ENCODE measurements at regions not wholly inside any gene's neighbourhood (a gene's known extent, or its start where the extent isn't known, plus 50 kb on each side); places are given as distances from the start of the nearest gene placed in this dataset.

- no peaks in the 10 kb centered on the region for H3K4me1 Mint-ChIP-seq
- H3K9me3 Mint-ChIP-seq, result peaks cover 3% of the 10 kb centered on the region
- no peaks in the 10 kb centered on the region for H3K36me3 Mint-ChIP-seq
- no peaks in the 10 kb centered on the region for H3K27me3 Mint-ChIP-seq
- no peak overlapping the region for H3K4me3 Mint-ChIP-seq
- H3K27ac Mint-ChIP-seq, result no peak overlapping the region
- CTCF ChIA-PET, result no interaction called here
- no peak for DNase-seq
Measured at GRCh38 chr13:73428137-73428536, 369.3 kb downstream of the KLF5 start.

- CTCF ChIA-PET, result no interaction called here
- Mint-ChIP-seq H3K27me3 (no peaks in the 10 kb centered on the region), H3K27ac (no peak overlapping the region), H3K4me1 (no peaks in the 10 kb centered on the region), H3K4me3 (no peak overlapping the region), H3K9me3 (peaks cover 3% of the 10 kb centered on the region), H3K36me3 (no peaks in the 10 kb centered on the region)
- no peak for DNase-seq
Measured at GRCh38 chr13:73422973-73423372, 364.2 kb downstream of the KLF5 start.

- Mint-ChIP-seq H3K27me3 (no peaks in the 10 kb centered on the region), H3K27ac (no peak overlapping the region), H3K4me1 (no peaks in the 10 kb centered on the region), H3K4me3 (no peak overlapping the region), H3K9me3 (peaks cover 3% of the 10 kb centered on the region), H3K36me3 (no peaks in the 10 kb centered on the region)
- CTCF ChIA-PET, result no interaction called here
- no peak for DNase-seq
Measured at GRCh38 chr13:73421310-73421912, 362.6 kb downstream of the KLF5 start.

DNA sequence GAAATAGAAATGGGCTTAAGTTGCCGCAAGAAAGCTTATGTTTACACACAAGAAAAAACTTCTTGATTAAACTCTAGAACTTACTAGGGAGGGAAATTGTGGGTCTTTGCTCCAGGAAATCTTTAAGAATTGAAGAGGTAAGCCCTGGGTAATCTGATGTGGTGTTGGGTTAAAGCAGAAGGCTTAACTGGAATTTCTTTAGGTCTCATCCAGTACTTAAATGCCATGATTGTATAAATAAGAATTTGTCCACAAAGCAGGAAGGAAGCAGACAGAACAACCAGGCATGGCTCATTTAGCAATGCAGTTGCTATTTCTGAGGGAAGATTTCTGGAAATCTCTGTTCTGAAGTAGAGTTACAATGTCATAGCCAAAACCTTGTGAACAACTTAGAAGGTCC, 360.4 kb downstream of the KLF5 start:
- DNase-seq, result no peak
- no peaks in the 10 kb centered on the region for H3K9me3 Mint-ChIP-seq
- CTCF ChIA-PET, result no interaction called here
- no peaks in the 10 kb centered on the region for H3K4me1 Mint-ChIP-seq
- H3K27ac Mint-ChIP-seq, result no peak overlapping the region
- H3K4me3 Mint-ChIP-seq, result no peak overlapping the region
- no peaks in the 10 kb centered on the region for H3K27me3 Mint-ChIP-seq
- no peaks in the 10 kb centered on the region for H3K36me3 Mint-ChIP-seq

GRCh38 chr13:73417012-73417615, 358.3 kb downstream of the KLF5 start:
- no peaks in the 10 kb centered on the region for H3K27me3 Mint-ChIP-seq
- no peak overlapping the region for H3K4me3 Mint-ChIP-seq
- DNase-seq, result no peak
- H3K4me1 Mint-ChIP-seq, result no peaks in the 10 kb centered on the region
- no peak overlapping the region for H3K27ac Mint-ChIP-seq
- no peaks in the 10 kb centered on the region for H3K36me3 Mint-ChIP-seq
- H3K9me3 Mint-ChIP-seq, result no peaks in the 10 kb centered on the region
- CTCF ChIA-PET, result interaction anchor here (1.0 to 1.6 kb wide), 4 partner anchors 11 to 538 kb away, joined by 3 to 5 read pairs (median 3); no protein-coding TSS in a partner anchor

- CTCF ChIA-PET, result interaction anchor here (1.2 to 1.6 kb wide), 2 partner anchors 10 to 12 kb away, joined by 3 to 5 read pairs; no protein-coding TSS in a partner anchor
- H3K27ac Mint-ChIP-seq, result no peak overlapping the region
- no peak for DNase-seq
- H3K4me1 Mint-ChIP-seq, result no peaks in the 10 kb centered on the region
- peaks cover 2% of the 10 kb centered on the region for H3K9me3 Mint-ChIP-seq
- H3K36me3 Mint-ChIP-seq, result no peaks in the 10 kb centered on the region
- no peak overlapping the region for H3K4me3 Mint-ChIP-seq
- H3K27me3 Mint-ChIP-seq, result no peaks in the 10 kb centered on the region
Measured at GRCh38 chr13:73416093-73416492, 357.3 kb downstream of the KLF5 start.

DNA sequence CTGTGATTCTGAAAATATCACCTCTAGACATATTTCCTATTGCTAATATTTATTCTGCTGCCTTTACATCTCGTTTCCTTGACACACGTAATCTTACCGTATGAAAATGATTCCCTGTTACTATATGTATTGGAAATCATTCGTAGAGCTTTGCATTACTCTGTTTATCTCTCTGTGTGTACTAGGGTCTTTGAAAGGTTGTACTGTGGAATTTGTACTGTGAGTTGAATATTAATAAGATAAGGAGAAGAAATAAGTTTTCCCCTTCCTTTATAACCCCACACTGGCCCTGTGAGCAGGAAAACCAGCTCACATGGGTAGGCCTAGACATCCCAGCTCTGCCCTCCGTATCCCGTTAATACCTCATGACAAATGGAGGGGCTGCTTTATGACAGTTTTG, 354.9 kb downstream of the KLF5 start:
- CTCF ChIA-PET, result no interaction called here
- Mint-ChIP-seq H3K9me3 (peaks cover 2% of the 10 kb centered on the region), H3K27me3 (no peaks in the 10 kb centered on the region), H3K4me3 (no peak overlapping the region), H3K4me1 (no peaks in the 10 kb centered on the region), H3K27ac (no peak overlapping the region), H3K36me3 (no peaks in the 10 kb centered on the region)
- DNase-seq, result no peak

- no peak overlapping the region for H3K27ac Mint-ChIP-seq
- no peaks in the 10 kb centered on the region for H3K27me3 Mint-ChIP-seq
- H3K9me3 Mint-ChIP-seq, result peaks cover 2% of the 10 kb centered on the region
- H3K4me1 Mint-ChIP-seq, result no peaks in the 10 kb centered on the region
- DNase-seq, result no peak
- H3K4me3 Mint-ChIP-seq, result no peak overlapping the region
- H3K36me3 Mint-ChIP-seq, result no peaks in the 10 kb centered on the region
- CTCF ChIA-PET, result no interaction called here
Measured at GRCh38 chr13:73412933-73413332, 354.1 kb downstream of the KLF5 start.

DNA sequence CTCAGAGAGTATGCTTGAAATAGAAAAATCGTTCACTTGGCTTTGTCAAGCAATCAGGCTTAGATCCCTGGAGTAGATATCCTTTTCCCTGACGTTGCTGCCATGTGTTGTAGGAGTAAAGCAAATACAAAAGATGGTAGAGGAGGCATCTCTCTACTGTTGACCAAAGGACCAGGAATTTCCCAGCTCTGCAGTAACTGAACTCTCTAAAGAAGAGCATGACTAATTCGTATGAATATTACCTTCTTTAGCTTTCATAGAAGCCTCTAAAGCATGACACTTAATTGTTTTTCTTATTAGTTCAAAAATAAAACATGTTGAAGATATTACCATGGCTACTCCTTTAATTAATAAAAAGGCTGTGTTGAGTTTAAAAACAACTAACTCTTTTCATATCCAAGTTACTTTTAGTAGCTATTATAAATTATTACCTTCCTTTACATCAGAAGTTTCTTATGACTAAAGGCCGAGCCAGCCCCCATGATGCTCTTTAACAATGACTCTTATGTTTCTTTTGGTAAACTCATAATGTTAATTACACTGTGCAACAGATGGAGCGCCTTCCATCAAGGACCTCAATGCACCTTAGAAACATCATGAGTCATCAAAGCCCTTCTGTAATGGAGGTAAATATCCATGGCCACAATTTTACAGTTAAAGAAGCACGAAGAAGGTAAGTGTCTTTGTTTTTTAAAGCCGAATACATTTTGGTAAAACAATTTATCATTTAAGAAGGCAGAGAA, 352.4 kb downstream of the KLF5 start:
- no peaks in the 10 kb centered on the region for H3K27me3 Mint-ChIP-seq
- no peak overlapping the region for H3K4me3 Mint-ChIP-seq
- CTCF ChIA-PET, result no interaction called here
- H3K9me3 Mint-ChIP-seq, result peaks cover 2% of the 10 kb centered on the region
- no peak for DNase-seq
- H3K4me1 Mint-ChIP-seq, result no peaks in the 10 kb centered on the region
- no peaks in the 10 kb centered on the region for H3K36me3 Mint-ChIP-seq
- H3K27ac Mint-ChIP-seq, result no peak overlapping the region

GRCh38 chr13:73406454-73406853, 347.6 kb downstream of the KLF5 start:
- Mint-ChIP-seq H3K27ac (no peak overlapping the region), H3K9me3 (peaks cover under 1% of the 10 kb centered on the region), H3K4me1 (no peaks in the 10 kb centered on the region), H3K4me3 (no peak overlapping the region), H3K27me3 (no peaks in the 10 kb centered on the region), H3K36me3 (no peaks in the 10 kb centered on the region)
- DNase-seq, result no peak
- CTCF ChIA-PET, result interaction anchor here (1.5 to 1.9 kb wide), 2 partner anchors 10 to 173 kb away, joined by 3 to 5 read pairs; no protein-coding TSS in a partner anchor

DNA sequence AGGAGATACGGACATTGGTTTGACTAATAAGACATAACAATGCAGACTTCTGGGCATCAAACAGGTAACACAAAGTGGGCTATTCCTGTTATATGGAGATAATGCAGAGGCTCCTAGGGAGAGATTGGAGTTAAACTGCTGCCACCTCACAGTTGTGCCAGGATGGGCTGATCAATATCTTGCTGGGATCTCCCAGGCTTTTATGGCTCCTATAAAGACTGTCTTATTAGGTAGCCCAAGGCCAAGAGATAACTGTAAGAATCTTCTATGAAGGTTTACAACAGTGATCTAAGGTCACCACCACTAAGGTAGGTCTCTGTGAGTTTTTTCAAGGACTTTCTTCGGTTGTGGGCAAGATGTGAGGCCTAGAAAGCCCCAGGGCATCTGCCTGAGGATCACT, 345.8 kb downstream of the KLF5 start:
- Mint-ChIP-seq H3K27ac (no peak overlapping the region), H3K9me3 (no peaks in the 10 kb centered on the region), H3K36me3 (no peaks in the 10 kb centered on the region), H3K4me3 (no peak overlapping the region), H3K27me3 (no peaks in the 10 kb centered on the region), H3K4me1 (no peaks in the 10 kb centered on the region)
- CTCF ChIA-PET, result no interaction called here
- no peak for DNase-seq

DNA sequence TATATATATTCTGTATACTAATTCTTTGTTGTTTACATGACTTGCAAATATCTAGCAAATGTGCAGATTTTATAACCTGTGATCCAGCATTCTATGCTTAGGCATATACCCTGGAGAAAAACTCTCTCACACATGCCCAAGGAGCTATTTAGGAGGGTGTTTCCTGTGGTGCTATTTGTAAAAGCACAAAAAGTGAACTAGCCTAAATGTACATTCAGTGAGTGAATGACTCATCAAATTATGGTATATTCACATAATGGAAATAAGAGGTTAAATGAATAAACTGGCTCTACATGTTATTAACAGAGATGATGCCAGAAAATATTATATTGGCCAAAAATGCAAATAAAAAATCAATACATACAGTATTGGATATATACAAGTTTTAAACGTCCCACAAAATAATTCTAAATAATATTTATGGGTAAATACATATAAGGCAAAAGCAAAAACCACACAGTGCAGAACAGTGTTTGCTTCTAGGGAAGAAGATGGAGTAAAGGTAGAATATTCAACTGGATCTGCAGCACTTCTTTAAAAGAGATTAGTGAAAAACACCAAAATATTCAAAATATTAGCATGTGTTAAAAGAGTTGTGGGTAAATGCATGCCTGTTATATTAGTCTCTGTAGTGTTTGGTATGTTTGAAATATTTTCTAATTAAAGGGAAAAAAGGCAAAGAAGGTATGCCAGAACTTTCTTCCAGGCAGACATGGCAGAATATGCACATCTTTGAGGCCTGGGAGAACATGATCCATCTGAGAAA, 344.7 kb downstream of the KLF5 start:
- Mint-ChIP-seq H3K4me3 (no peak overlapping the region), H3K4me1 (no peaks in the 10 kb centered on the region), H3K36me3 (no peaks in the 10 kb centered on the region), H3K27me3 (no peaks in the 10 kb centered on the region), H3K9me3 (no peaks in the 10 kb centered on the region), H3K27ac (no peak overlapping the region)
- CTCF ChIA-PET, result interaction anchor here (0.7 kb wide), 1 partner anchor 13 kb away, joined by 3 read pairs; no protein-coding TSS in a partner anchor
- DNase-seq, result no peak

DNA sequence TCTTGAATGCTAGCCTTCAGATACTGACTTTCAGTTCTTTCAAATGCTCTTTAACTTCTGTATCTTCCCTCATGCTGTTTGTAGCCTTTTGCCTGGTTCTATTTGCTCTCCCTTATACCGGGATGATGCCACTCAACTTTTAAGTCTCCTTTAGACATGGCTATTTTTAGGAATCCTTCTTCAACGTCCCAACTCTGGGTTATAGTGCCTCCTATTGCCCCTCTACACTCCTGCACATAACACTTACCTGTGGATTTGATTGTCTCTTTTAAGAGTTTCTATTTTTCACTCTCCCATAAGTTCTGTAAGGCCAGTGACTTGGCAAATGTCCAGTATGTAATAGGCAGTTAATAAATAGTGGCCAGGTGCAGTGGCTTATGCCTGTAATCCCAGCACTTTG, 343.0 kb downstream of the KLF5 start:
- no peaks in the 10 kb centered on the region for H3K36me3 Mint-ChIP-seq
- no peaks in the 10 kb centered on the region for H3K9me3 Mint-ChIP-seq
- CTCF ChIA-PET, result no interaction called here
- no peaks in the 10 kb centered on the region for H3K4me1 Mint-ChIP-seq
- DNase-seq, result no peak
- H3K27ac Mint-ChIP-seq, result no peak overlapping the region
- no peak overlapping the region for H3K4me3 Mint-ChIP-seq
- H3K27me3 Mint-ChIP-seq, result no peaks in the 10 kb centered on the region

DNA sequence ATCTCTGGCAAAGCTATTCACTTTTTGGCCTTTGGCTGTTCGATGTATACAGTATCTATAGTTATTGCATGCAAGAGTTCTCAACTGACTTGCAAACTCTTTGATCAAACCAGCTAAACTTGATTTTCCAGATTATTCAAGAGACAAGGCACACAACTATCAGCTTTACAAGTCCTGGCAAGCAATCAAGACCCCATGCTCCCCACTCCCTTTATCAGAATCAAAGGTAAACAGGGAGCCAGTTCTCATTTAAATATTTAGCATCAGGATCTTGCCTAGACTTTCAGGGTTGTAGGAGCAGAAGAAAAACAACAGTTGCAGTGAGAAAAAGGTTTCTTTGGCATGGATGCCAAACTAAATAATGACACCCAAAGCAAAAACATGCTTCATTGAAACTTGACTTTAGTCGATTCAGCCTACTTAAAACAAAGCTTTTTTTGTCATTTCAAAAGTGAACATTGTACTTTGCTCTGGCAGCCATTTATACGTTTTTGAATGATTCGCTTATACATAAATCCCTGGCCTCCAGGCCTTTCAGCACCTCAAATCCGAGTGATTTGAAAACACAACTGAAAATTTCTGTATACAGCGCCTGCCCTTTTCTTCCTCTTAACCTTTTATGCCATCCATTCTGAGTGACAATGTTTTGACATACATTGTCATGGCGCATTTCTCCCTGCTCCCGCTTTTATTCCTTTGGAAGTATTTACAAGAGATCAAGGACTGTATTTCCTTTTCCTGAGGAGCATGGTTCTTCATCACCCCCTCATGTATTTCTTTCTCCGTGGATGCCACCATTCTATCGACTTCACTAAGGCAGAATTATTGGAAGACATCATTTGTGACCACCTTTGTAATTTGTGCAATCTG, 340.8 kb downstream of the KLF5 start:
- H3K27me3 Mint-ChIP-seq, result no peaks in the 10 kb centered on the region
- no peaks in the 10 kb centered on the region for H3K9me3 Mint-ChIP-seq
- H3K36me3 Mint-ChIP-seq, result no peaks in the 10 kb centered on the region
- no peak overlapping the region for H3K27ac Mint-ChIP-seq
- no peak for DNase-seq
- H3K4me3 Mint-ChIP-seq, result no peak overlapping the region
- no peaks in the 10 kb centered on the region for H3K4me1 Mint-ChIP-seq
- CTCF ChIA-PET, result no interaction called here

Measured in activated naive CD4-positive, alpha-beta T cell treated with anti-CD3 and anti-CD28 coated beads, Interleukin-2, amount 10 ng/mL, durations not matched to agents 7 days and 5 days (primary cell).